IMR-90 (cell line): ENCODE measurements at regions not wholly inside any gene's neighbourhood (a gene's known extent, or its start where the extent isn't known, plus 50 kb on each side); places are given as distances from the start of the nearest gene placed in this dataset.
"Not testable (repeated sequence)": the region's sequence is repeated elsewhere in the genome, so short reads cannot be mapped to it uniquely, and the experiment has no call there.

Experiments used
- ATAC-seq: fragments of 200-7000 bp; cut with Tn5 transposase; 2 replicates; pipeline ENCODE4 v1.9.1; 2020; ENCODE audit warnings: low read depth, mild to moderate bottlenecking, moderate library complexity
- BruUV-seq: library from RNA; stranded (reverse); fragments of 400-500 nt; replicated peaks from 2 replicates; lab custom pipeline; 2021; lab: Mats Ljungman, UMichigan
- CTCF ChIA-PET: fragments of 300-600 bp; formaldehyde crosslinking; extraction: SDS; loops from one replicate; lab custom pipeline; 2021; ENCODE audit warnings: antibody characterized with exemption; lab: Yijun Ruan, JAX
- POLR2A ChIA-PET: fragments of 300-600 bp; sonication (Branson Sonifier 250); formaldehyde crosslinking; loops from one replicate; lab custom pipeline; 2022; ENCODE audit warnings: antibody characterized with exemption; ENCODE audit not compliant: unreplicated experiment; lab: Charles Lee
- DNase-seq: peaks from one replicate; pipeline ENCODE4 v3.0.0; 2013
- H2AFZ ChIP-seq: replicated peaks from 2 replicates; pipeline ENCODE3; 2013; ENCODE audit warnings: low read length, mild to moderate bottlenecking; ENCODE audit not compliant: poor library complexity
- H2AK5ac ChIP-seq: 2 replicates; pipeline ENCODE4 v1.6.1; 2013; ENCODE audit warnings: low read depth, low read length, inconsistent platforms
- H2AK9ac ChIP-seq: replicated peaks from 2 replicates; pipeline ENCODE3; 2013; ENCODE audit warnings: mild to moderate bottlenecking, low read depth, low read length, moderate library complexity; ENCODE audit not compliant: poor library complexity
- H2BK120ac ChIP-seq: 2 replicates; pipeline ENCODE4 v1.6.1; 2013; ENCODE audit warnings: low read depth, low read length, inconsistent platforms
- H2BK15ac ChIP-seq: 3 replicates; pipeline ENCODE4 v1.6.1; 2013; ENCODE audit warnings: low read depth, low read length, inconsistent platforms
- H2BK20ac ChIP-seq: 2 replicates; pipeline ENCODE4 v1.6.1; 2013; ENCODE audit warnings: low read depth, mild to moderate bottlenecking, inconsistent platforms, low read length, moderate library complexity
- H2BK5ac ChIP-seq: 2 replicates; pipeline ENCODE4 v1.6.1; 2013; ENCODE audit warnings: mild to moderate bottlenecking, low read depth, low read length, inconsistent platforms; ENCODE audit not compliant: poor library complexity, severe bottlenecking
- H3K14ac ChIP-seq: replicated peaks from 2 replicates; pipeline ENCODE4 v1.6.1; 2013; ENCODE audit warnings: low read depth, low read length, inconsistent platforms
- H3K18ac ChIP-seq: 2 replicates; pipeline ENCODE4 v1.6.1; 2013; ENCODE audit warnings: low read depth, low read length, control low read depth
- H3K23ac ChIP-seq: 2 replicates; pipeline ENCODE4 v1.6.1; 2013; ENCODE audit warnings: low read depth, low read length, inconsistent platforms
- H3K27ac ChIP-seq: 2 replicates; pipeline ENCODE4 v1.5.1; 2013; ENCODE audit warnings: mild to moderate bottlenecking, control low read depth, low read length; ENCODE audit not compliant: insufficient read depth
- H3K27me3 ChIP-seq: 2 replicates; pipeline ENCODE4 v1.6.1; 2013; ENCODE audit warnings: low read length; ENCODE audit not compliant: control insufficient read depth, insufficient read depth
- H3K36me3 ChIP-seq: 2 replicates; pipeline ENCODE4 v1.6.1; 2013; ENCODE audit warnings: low read length, mixed read lengths; ENCODE audit not compliant: control insufficient read depth, insufficient read depth
- H3K4ac ChIP-seq: 2 replicates; pipeline ENCODE4 v1.6.1; 2013; ENCODE audit warnings: low read depth, low read length, inconsistent platforms
- H3K4me1 ChIP-seq: 2 replicates; pipeline ENCODE4 v1.6.1; 2013; ENCODE audit warnings: low read length, mixed read lengths; ENCODE audit not compliant: control insufficient read depth, insufficient read depth
- H3K4me2 ChIP-seq: 2 replicates; pipeline ENCODE4 v1.6.1; 2013; ENCODE audit warnings: low read depth, mild to moderate bottlenecking, control low read depth, low read length, moderate library complexity
- H3K4me3 ChIP-seq: 2 replicates; pipeline ENCODE4 v1.5.1; 2013; ENCODE audit warnings: low read depth, mild to moderate bottlenecking, control low read depth, low read length, moderate library complexity; ENCODE audit not compliant: insufficient read depth
- H3K56ac ChIP-seq: 2 replicates; pipeline ENCODE4 v1.6.1; 2013; ENCODE audit warnings: low read length, inconsistent platforms; ENCODE audit not compliant: insufficient read depth; ENCODE audit errors: extremely low read depth
- H3K79me1 ChIP-seq, 2 experiments: 2 replicates each; pipeline ENCODE4 v1.6.1; 2013; ENCODE audit warnings: low read length in 2 of 2, inconsistent platforms in 1 of 2, low read depth in 1 of 2
- H3K9ac ChIP-seq: 2 replicates; pipeline ENCODE4 v1.6.1; 2013; ENCODE audit warnings: low read depth, low read length, control low read depth
- H3K9me1 ChIP-seq: 2 replicates; pipeline ENCODE4 v1.6.1; 2013; ENCODE audit warnings: low read length, inconsistent platforms; ENCODE audit not compliant: insufficient read depth
- H3K9me3 ChIP-seq: 2 replicates; pipeline ENCODE4 v1.6.1; 2013; ENCODE audit warnings: low read length; ENCODE audit not compliant: control insufficient read depth, insufficient read depth
- H4K20me1 ChIP-seq: 2 replicates; pipeline ENCODE4 v1.6.1; 2013; ENCODE audit warnings: low read length, inconsistent platforms; ENCODE audit not compliant: insufficient read depth
- H4K5ac ChIP-seq: 2 replicates; pipeline ENCODE4 v1.6.1; 2013; ENCODE audit warnings: mild to moderate bottlenecking, low read depth, low read length, control low read depth
- H4K8ac ChIP-seq, 2 experiments: 2 replicates each; pipeline ENCODE4 v1.6.1; 2013; ENCODE audit warnings: low read depth in 2 of 2, low read length in 2 of 2, control low read depth in 1 of 2, inconsistent platforms in 1 of 2
- H4K91ac ChIP-seq: 2 replicates; pipeline ENCODE4 v1.6.1; 2013; ENCODE audit warnings: low read depth, low read length, inconsistent platforms; ENCODE audit not compliant: insufficient read depth
- WGBS, 2 experiments: methylation state at CpG; one replicate each; pipeline versions ENCODE4 v1.1.5 to v1.1.7; 2013; ENCODE audit warnings: missing lambda C conversion rate in 2 of 2; ENCODE audit not compliant: insufficient read length in 1 of 2; ENCODE audit errors: extremely low coverage in 2 of 2; 5-methylcytosine and 5-hydroxymethylcytosine counted together
- dilution Hi-C: fragments of 300-500 bp; cut with HindIII; formaldehyde crosslinking; loops from one replicate; pipeline ENCODE4 v1.14.3; 2018; ENCODE audit warnings: low sequenced_read_pairs; ENCODE audit not compliant: unreplicated experiment
- in situ Hi-C: fragments of 300-500 bp; cut with MboI; formaldehyde crosslinking; loops from 3 replicates; pipeline ENCODE4 v1.14.3; 2019; ENCODE audit warnings: low sequenced_read_pairs, inconsistent platforms, mixed read lengths
- intact Hi-C: fragments of 100-400 bp; cut with micrococcal nuclease; formaldehyde crosslinking; loops from 2 replicates; pipeline ENCODE4 v1.10.0; 2022

DNA sequence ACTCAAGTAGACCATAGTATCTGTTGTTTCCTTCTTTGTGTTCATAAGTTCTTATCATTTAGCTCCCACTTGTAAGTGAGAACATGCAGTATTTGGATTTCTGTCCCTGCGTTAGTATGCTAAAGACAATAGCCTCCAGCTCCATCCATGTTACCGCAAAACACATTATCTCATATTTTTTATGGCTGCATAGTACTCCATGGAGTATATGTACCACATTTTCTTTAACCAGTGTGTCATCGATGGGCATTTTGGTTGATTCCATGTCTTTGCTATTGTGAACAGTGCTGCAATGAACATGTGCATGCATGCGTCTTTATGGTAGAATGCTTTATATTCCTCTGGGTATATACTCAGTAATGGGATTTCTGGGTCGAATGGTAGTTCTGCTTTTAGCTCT, 148.1 kb upstream of the IRS2 start:
- CTCF ChIA-PET, H3K4ac ChIP-seq, in situ Hi-C loops, H3K79me1 ChIP-seq, H3K9me3 ChIP-seq, H2BK20ac ChIP-seq, H2AK5ac ChIP-seq, intact Hi-C loops, H3K4me3 ChIP-seq, H2BK15ac ChIP-seq, H3K27ac ChIP-seq, H2BK120ac ChIP-seq, DNase-seq, ATAC-seq, H4K20me1 ChIP-seq, H3K56ac ChIP-seq, H3K4me1 ChIP-seq, H2AFZ ChIP-seq, H2BK5ac ChIP-seq, H4K91ac ChIP-seq, dilution Hi-C loops, POLR2A ChIA-PET, H3K27me3 ChIP-seq, H3K9me1 ChIP-seq, H3K36me3 ChIP-seq, H4K5ac ChIP-seq, H3K23ac ChIP-seq, H2AK9ac ChIP-seq, H3K9ac ChIP-seq, BruUV-seq, H3K18ac ChIP-seq, H3K14ac ChIP-seq, H3K4me2 ChIP-seq, H4K8ac ChIP-seq: not testable (repeated sequence)
- no CpG with 5 or more reads among the region's 5 CpGs for WGBS, 2 experiments
